Vagina (tissue), 2 donors: ENCODE measurements at regions not wholly inside any gene's neighbourhood (a gene's known extent, or its start where the extent isn't known, plus 50 kb on each side); places are given as distances from the start of the nearest gene placed in this dataset.

ENCODE experiments used
- DNase-seq, 2 donors: peaks; one replicate each; pipeline ENCODE4 v3.0.0-alpha.2; 2017; ENCODE audit errors: extremely low spot score in 2 of 2
- H3K27ac ChIP-seq: fragments of 200-600 bp; sonication (generic); one replicate; pipeline ENCODE4 v1.5.1; 2019
- H3K27me3 ChIP-seq: fragments of 200-600 bp; sonication (generic); one replicate; pipeline ENCODE4 v1.5.1; 2019
- H3K36me3 ChIP-seq, 2 donors: fragments of 200-600 bp; sonication (generic); one replicate each; pipeline ENCODE4 v1.5.1; 2017 to 2019
- H3K4me1 ChIP-seq: fragments of 200-600 bp; sonication (generic); one replicate; pipeline ENCODE4 v1.5.1; 2019
- H3K4me3 ChIP-seq, 2 donors: fragments of 200-600 bp; sonication (generic); 1 replicate in 1 of 2; 2 replicates in 1 of 2; pipeline ENCODE4 v1.5.1; 2016 to 2019
- H3K9me3 ChIP-seq: fragments of 200-600 bp; sonication (generic); one replicate; pipeline ENCODE4 v1.5.1; 2019
- CTCF ChIP-seq, 3 experiments: fragments of 450-650 bp in 2 of 3; fragments of 200-600 bp in 1 of 3; sonication (generic) in 1 of 3; IDR thresholded peaks; one replicate each; pipeline ENCODE4 v1.5.1; 2017 to 2019; ENCODE audit warnings: antibody characterized with exemption in 3 of 3, mild to moderate bottlenecking in 2 of 3, moderate library complexity in 2 of 3
- POLR2A ChIP-seq, 2 donors: fragments of 450-650 bp; IDR thresholded peaks; one replicate each; pipeline ENCODE4 v1.6.1; 2017; ENCODE audit warnings: antibody characterized with exemption in 2 of 2, mild to moderate bottlenecking in 2 of 2, moderate library complexity in 2 of 2
- POLR2AphosphoS5 ChIP-seq, 2 donors: sonication (generic); formaldehyde crosslinking; IDR thresholded peaks; one replicate each; pipeline ENCODE4 v1.9.0; 2017; ENCODE audit warnings: antibody characterized with exemption in 2 of 2, mild to moderate bottlenecking in 2 of 2, low read depth in 1 of 2; ENCODE audit not compliant: insufficient read depth in 1 of 2
- intact Hi-C: fragments of 100-400 bp; cut with DNase I; formaldehyde crosslinking; loops from one replicate; pipeline ENCODE4 v1.15.1; 2023

DNA sequence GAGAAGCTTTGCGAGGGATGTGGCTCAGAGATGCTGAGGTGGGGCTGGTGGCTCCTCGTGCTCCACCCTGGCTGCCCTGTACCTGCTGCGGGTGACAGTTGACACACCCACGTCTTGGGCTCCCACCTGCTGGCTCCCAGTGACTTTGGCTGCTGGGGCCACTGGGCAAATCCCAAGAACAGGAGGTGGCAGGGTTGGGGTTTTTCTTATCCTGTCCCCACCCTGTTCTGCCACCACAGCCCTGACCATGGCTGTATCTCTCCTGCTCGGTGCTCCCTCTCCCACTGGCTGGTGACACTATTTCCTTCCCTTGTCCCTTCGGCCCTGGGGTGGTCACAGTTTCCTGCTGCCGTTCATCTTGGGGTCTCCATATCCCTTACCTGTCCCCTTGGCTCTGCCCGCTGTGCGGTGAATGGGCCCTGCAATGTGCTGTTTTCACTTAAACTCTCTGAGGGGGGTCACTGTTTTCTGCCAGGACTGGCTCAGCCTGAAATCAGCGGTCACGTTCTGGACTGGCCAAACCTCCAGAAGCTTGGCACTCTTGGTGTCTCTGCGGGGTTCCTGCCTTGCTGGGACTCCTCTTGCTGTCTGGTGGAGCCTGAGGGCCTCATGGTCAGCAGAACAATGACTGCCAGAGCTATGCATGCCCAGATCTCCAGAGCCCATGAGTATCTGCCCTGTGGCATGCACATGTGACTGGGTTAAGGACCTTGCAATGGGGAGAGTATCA is 144.2 kb downstream of the IRF8 start:
- no peaks in the 10 kb centered on the region for H3K36me3 ChIP-seq
- H3K27ac ChIP-seq = no peak overlapping the region
- H3K27me3 ChIP-seq = no peaks in the 10 kb centered on the region
- DNase-seq = no peak
- intact Hi-C loops = no loop called here
- H3K9me3 ChIP-seq = no peaks in the 10 kb centered on the region
- no peaks in the 10 kb centered on the region for H3K4me1 ChIP-seq
- TF ChIP-seq CTCF (IDR thresholded peaks at IDR 0.05) (no peak), POLR2AphosphoS5 (IDR thresholded peaks at IDR 0.05; ENCODE audit: insufficient read depth in 1 of 2, low read depth in 1 of 2) (no peak), POLR2A (IDR thresholded peaks at IDR 0.05) (no peak)
- no peak overlapping the region for H3K4me3 ChIP-seq

GRCh38 chr16:86044241-86044671 is 145.3 kb downstream of the IRF8 start:
- no peak overlapping the region for H3K27ac ChIP-seq
- H3K36me3 ChIP-seq = no peaks in the 10 kb centered on the region
- H3K4me1 ChIP-seq = no peaks in the 10 kb centered on the region
- H3K9me3 ChIP-seq = no peaks in the 10 kb centered on the region
- no peak overlapping the region for H3K4me3 ChIP-seq
- DNase-seq = no peak
- no peak for TF ChIP-seq POLR2AphosphoS5 (IDR thresholded peaks at IDR 0.05; ENCODE audit: insufficient read depth in 1 of 2, low read depth in 1 of 2)
- peak in 1 of 3 experiments; percentile 36 for TF ChIP-seq CTCF (IDR thresholded peaks at IDR 0.05)
- H3K27me3 ChIP-seq = no peaks in the 10 kb centered on the region
- intact Hi-C loops = no loop called here

GRCh38 chr16:86044881-86045590 is 146.1 kb downstream of the IRF8 start:
- DNase-seq = no peak
- H3K36me3 ChIP-seq = no peaks in the 10 kb centered on the region
- no peak for TF ChIP-seq POLR2AphosphoS5 (IDR thresholded peaks at IDR 0.05; ENCODE audit: insufficient read depth in 1 of 2, low read depth in 1 of 2)
- H3K9me3 ChIP-seq = no peaks in the 10 kb centered on the region
- H3K4me3 ChIP-seq = no peak overlapping the region
- H3K4me1 ChIP-seq = no peaks in the 10 kb centered on the region
- no peaks in the 10 kb centered on the region for H3K27me3 ChIP-seq
- intact Hi-C loops = no loop called here
- no peak overlapping the region for H3K27ac ChIP-seq

GRCh38 chr16:86045591-86045971 is 146.6 kb downstream of the IRF8 start:
- no peaks in the 10 kb centered on the region for H3K4me1 ChIP-seq
- no peak overlapping the region for H3K4me3 ChIP-seq
- H3K27ac ChIP-seq = no peak overlapping the region
- H3K9me3 ChIP-seq = no peaks in the 10 kb centered on the region
- H3K36me3 ChIP-seq = no peaks in the 10 kb centered on the region
- no peak for TF ChIP-seq POLR2AphosphoS5 (IDR thresholded peaks at IDR 0.05; ENCODE audit: insufficient read depth in 1 of 2, low read depth in 1 of 2)
- no peak for TF ChIP-seq POLR2A (IDR thresholded peaks at IDR 0.05)
- TF ChIP-seq CTCF (IDR thresholded peaks at IDR 0.05) = no peak
- intact Hi-C loops = no loop called here
- no peak for DNase-seq
- H3K27me3 ChIP-seq = no peaks in the 10 kb centered on the region

- no peak for DNase-seq
- no peaks in the 10 kb centered on the region for H3K27me3 ChIP-seq
- no peaks in the 10 kb centered on the region for H3K9me3 ChIP-seq
- no peaks in the 10 kb centered on the region for H3K4me1 ChIP-seq
- intact Hi-C loops = no loop called here
- no peak overlapping the region for H3K27ac ChIP-seq
- TF ChIP-seq POLR2AphosphoS5 (IDR thresholded peaks at IDR 0.05; ENCODE audit: insufficient read depth in 1 of 2, low read depth in 1 of 2) (no peak), CTCF (IDR thresholded peaks at IDR 0.05) (no peak), POLR2A (IDR thresholded peaks at IDR 0.05) (no peak)
- H3K4me3 ChIP-seq = no peak overlapping the region
- H3K36me3 ChIP-seq = no peaks in the 10 kb centered on the region
Measured at GRCh38 chr16:86046026-86046425, 147.1 kb downstream of the IRF8 start.
